Ishikawa (cell line): ENCODE measurements at regions not wholly inside any gene's neighbourhood (a gene's known extent, or its start where the extent isn't known, plus 50 kb on each side); places are given as distances from the start of the nearest gene placed in this dataset.

Experiments used
- CEBPB ChIP-seq: IDR thresholded peaks from 2 replicates; pipeline ENCODE4 v1.6.1; 2012
- EGR1 ChIP-seq: IDR thresholded peaks from 2 replicates; pipeline ENCODE4 v1.6.1; 2012
- EP300 ChIP-seq: IDR thresholded peaks from 2 replicates; pipeline ENCODE4 v1.6.1; 2012; ENCODE audit warnings: borderline replicate concordance
- FOXM1 ChIP-seq: IDR thresholded peaks from 2 replicates; pipeline ENCODE4 v1.6.1; 2012; ENCODE audit warnings: low read depth, borderline replicate concordance
- NFIC ChIP-seq: IDR thresholded peaks from 2 replicates; pipeline ENCODE4 v1.6.1; 2012
- RAD21 ChIP-seq: IDR thresholded peaks from 2 replicates; pipeline ENCODE4 v1.6.1; 2012; ENCODE audit warnings: low read depth
- REST ChIP-seq: IDR thresholded peaks from 2 replicates; pipeline ENCODE4 v1.6.1; 2012; ENCODE audit warnings: low read depth, mild to moderate bottlenecking
- TAF1 ChIP-seq: IDR thresholded peaks from 2 replicates; pipeline ENCODE4 v1.6.1; 2012; ENCODE audit warnings: low read depth, mild to moderate bottlenecking
- TCF12 ChIP-seq: IDR thresholded peaks from 2 replicates; pipeline ENCODE4 v1.6.1; 2012; ENCODE audit warnings: low read depth
- YY1 ChIP-seq: IDR thresholded peaks from 2 replicates; pipeline ENCODE4 v1.6.1; 2012; ENCODE audit warnings: low read depth
- TF ChIP-seq, protein P1 (sequence below): IDR thresholded peaks from 2 replicates; pipeline ENCODE4 v1.6.1; 2012
- TF ChIP-seq, protein P2 (sequence below): IDR thresholded peaks from 2 replicates; pipeline ENCODE4 v1.6.1; 2012

- TF ChIP-seq, protein P1, sequence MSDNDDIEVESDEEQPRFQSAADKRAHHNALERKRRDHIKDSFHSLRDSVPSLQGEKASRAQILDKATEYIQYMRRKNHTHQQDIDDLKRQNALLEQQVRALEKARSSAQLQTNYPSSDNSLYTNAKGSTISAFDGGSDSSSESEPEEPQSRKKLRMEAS, result no peak
- TF ChIP-seq EP300 (no peak), CEBPB (no peak), TAF1 (no peak), NFIC (no peak), REST (no peak), TCF12 (no peak), EGR1 (no peak), FOXM1 (no peak), YY1 (no peak), RAD21 (no peak)
- TF ChIP-seq, protein P2, sequence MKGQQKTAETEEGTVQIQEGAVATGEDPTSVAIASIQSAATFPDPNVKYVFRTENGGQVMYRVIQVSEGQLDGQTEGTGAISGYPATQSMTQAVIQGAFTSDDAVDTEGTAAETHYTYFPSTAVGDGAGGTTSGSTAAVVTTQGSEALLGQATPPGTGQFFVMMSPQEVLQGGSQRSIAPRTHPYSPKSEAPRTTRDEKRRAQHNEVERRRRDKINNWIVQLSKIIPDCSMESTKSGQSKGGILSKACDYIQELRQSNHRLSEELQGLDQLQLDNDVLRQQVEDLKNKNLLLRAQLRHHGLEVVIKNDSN, result no peak
These were observed 88.5 kb upstream of the VCAM1 start for GRCh38 chr1:100631015-100631551.
